ENCODE measurements at regions not wholly inside any gene's neighbourhood (a gene's known extent, or its start where the extent isn't known, plus 50 kb on each side); places are given as distances from the start of the nearest gene placed in this dataset.
A peak's percentile ranks its signal among the peaks of the same experiment; 100 is the strongest.

GRCh38 chr2:14752295-14752694 lies 119.8 kb downstream of the LRATD1 start:
- Histone ChIP-seq H3K27me3 (ENCODE audit: control insufficient read depth, insufficient read depth, low read length) (no peaks in the 10 kb centered on the region), H3K36me3 (ENCODE audit: control insufficient read depth, insufficient read depth, low read length) (no peaks in the 10 kb centered on the region), H3K4me3 (ENCODE audit: low read depth, low read length) (no peak overlapping the region)
- no peak for DNase-seq (ENCODE audit: low read depth)
- no peak for TF ChIP-seq CTCF (IDR thresholded peaks at IDR 0.05; ENCODE audit: insufficient read depth, low read length, poor library complexity, severe bottlenecking)

GRCh38 chr2:14756122-14756541 lies 123.6 kb downstream of the LRATD1 start:
- Histone ChIP-seq H3K27me3 (ENCODE audit: control insufficient read depth, insufficient read depth, low read length) (no peaks in the 10 kb centered on the region), H3K36me3 (ENCODE audit: control insufficient read depth, insufficient read depth, low read length) (no peaks in the 10 kb centered on the region), H3K4me3 (ENCODE audit: low read depth, low read length) (no peak overlapping the region)
- DNase-seq (ENCODE audit: low read depth): no peak
- TF ChIP-seq CTCF (IDR thresholded peaks at IDR 0.05; ENCODE audit: insufficient read depth, low read length, poor library complexity, severe bottlenecking): no peak

GRCh38 chr2:14756981-14757657 lies 124.6 kb downstream of the LRATD1 start:
- H3K27me3 ChIP-seq (ENCODE audit: control insufficient read depth, insufficient read depth, low read length): no peaks in the 10 kb centered on the region
- peak; percentile 98 for DNase-seq (ENCODE audit: low read depth)
- no peak for TF ChIP-seq CTCF (IDR thresholded peaks at IDR 0.05; ENCODE audit: insufficient read depth, low read length, poor library complexity, severe bottlenecking)
- H3K4me3 ChIP-seq (ENCODE audit: low read depth, low read length): no peak overlapping the region
- H3K36me3 ChIP-seq (ENCODE audit: control insufficient read depth, insufficient read depth, low read length): no peaks in the 10 kb centered on the region

GRCh38 chr2:14759082-14759481 lies 126.6 kb downstream of the LRATD1 start:
- Histone ChIP-seq H3K27me3 (ENCODE audit: control insufficient read depth, insufficient read depth, low read length) (no peaks in the 10 kb centered on the region), H3K4me3 (ENCODE audit: low read depth, low read length) (no peak overlapping the region), H3K36me3 (ENCODE audit: control insufficient read depth, insufficient read depth, low read length) (no peaks in the 10 kb centered on the region)
- TF ChIP-seq CTCF (IDR thresholded peaks at IDR 0.05; ENCODE audit: insufficient read depth, low read length, poor library complexity, severe bottlenecking): no peak
- DNase-seq (ENCODE audit: low read depth): no peak

- Histone ChIP-seq H3K4me3 (ENCODE audit: low read depth, low read length) (no peak overlapping the region), H3K36me3 (ENCODE audit: control insufficient read depth, insufficient read depth, low read length) (no peaks in the 10 kb centered on the region), H3K27me3 (ENCODE audit: control insufficient read depth, insufficient read depth, low read length) (no peaks in the 10 kb centered on the region)
- TF ChIP-seq CTCF (IDR thresholded peaks at IDR 0.05; ENCODE audit: insufficient read depth, low read length, poor library complexity, severe bottlenecking): no peak
- no peak for DNase-seq (ENCODE audit: low read depth)
Measured at GRCh38 chr2:14760169-14760568, 127.7 kb downstream of the LRATD1 start.

- Histone ChIP-seq H3K27me3 (ENCODE audit: control insufficient read depth, insufficient read depth, low read length) (no peaks in the 10 kb centered on the region), H3K36me3 (ENCODE audit: control insufficient read depth, insufficient read depth, low read length) (no peaks in the 10 kb centered on the region), H3K4me3 (ENCODE audit: low read depth, low read length) (no peak overlapping the region)
- no peak for TF ChIP-seq CTCF (IDR thresholded peaks at IDR 0.05; ENCODE audit: insufficient read depth, low read length, poor library complexity, severe bottlenecking)
- no peak for DNase-seq (ENCODE audit: low read depth)
Measured at GRCh38 chr2:14761118-14761517, 128.6 kb downstream of the LRATD1 start.

Data from kidney epithelial cell (primary cell).